ENCODE measurements at regions not wholly inside any gene's neighbourhood (a gene's known extent, or its start where the extent isn't known, plus 50 kb on each side); places are given as distances from the start of the nearest gene placed in this dataset.

GRCh38 chr2:21543630-21544029, 419.9 kb downstream of the TDRD15 start:
- no peak for DNase-seq

- DNase-seq: no peak
Observed at GRCh38 chr2:21544392-21544791, 420.6 kb downstream of the TDRD15 start.

- no peak for DNase-seq
Observed at GRCh38 chr2:21552981-21553380, 429.2 kb downstream of the TDRD15 start.

- DNase-seq: no peak
Observed at GRCh38 chr2:21559351-21559750, 435.6 kb downstream of the TDRD15 start.

GRCh38 chr2:21561965-21562364, 438.2 kb downstream of the TDRD15 start:
- DNase-seq: no peak

- DNase-seq: peak; percentile 6 to 40
Observed at GRCh38 chr2:21567395-21567794, 443.6 kb downstream of the TDRD15 start.

- no peak for DNase-seq
Observed at GRCh38 chr2:21571686-21572085, 447.9 kb downstream of the TDRD15 start.

GRCh38 chr2:21580391-21580790, 456.6 kb downstream of the TDRD15 start:
- DNase-seq: no peak

- DNase-seq: no peak
Observed at GRCh38 chr2:21585881-21586280, 462.1 kb downstream of the TDRD15 start.

- DNase-seq: peak in 1 of 2 experiments; percentile 43
Observed at GRCh38 chr2:21590026-21590690, 466.4 kb downstream of the TDRD15 start.

GRCh38 chr2:21591926-21592325, 468.2 kb downstream of the TDRD15 start:
- no peak for DNase-seq

- DNase-seq: no peak
Observed at GRCh38 chr2:21599417-21599816, 475.6 kb downstream of the TDRD15 start.

GRCh38 chr2:21602789-21603188, 479.0 kb downstream of the TDRD15 start:
- no peak for DNase-seq

GRCh38 chr2:21607572-21607971, 483.8 kb downstream of the TDRD15 start:
- no peak for DNase-seq

- DNase-seq: no peak
Observed at GRCh38 chr2:21610304-21610703, 486.5 kb downstream of the TDRD15 start.

- no peak for DNase-seq
Observed at GRCh38 chr2:21617885-21618434, 494.2 kb downstream of the TDRD15 start.

GRCh38 chr2:21620771-21621170, 497.0 kb downstream of the TDRD15 start:
- DNase-seq: no peak

- DNase-seq: no peak
Observed at GRCh38 chr2:21627938-21628337, 504.2 kb downstream of the TDRD15 start.

- no peak for DNase-seq
Observed at GRCh38 chr2:21633015-21633414, 509.2 kb downstream of the TDRD15 start.

GRCh38 chr2:21633466-21633865, 509.7 kb downstream of the TDRD15 start:
- DNase-seq: no peak

- DNase-seq: no peak
Observed at GRCh38 chr2:21633911-21634310, 510.1 kb downstream of the TDRD15 start.

- DNase-seq: no peak
Observed at GRCh38 chr2:21640046-21640445, 516.3 kb downstream of the TDRD15 start.

GRCh38 chr2:21642647-21643046, 518.9 kb downstream of the TDRD15 start:
- DNase-seq: no peak

- DNase-seq: no peak
Observed at GRCh38 chr2:21643180-21643579, 519.4 kb downstream of the TDRD15 start.

- DNase-seq: no peak
Observed at GRCh38 chr2:21644266-21644665, 520.5 kb downstream of the TDRD15 start.

Data from NCI-H524 (cell line).